Erythroblast (primary cell): ENCODE measurements at regions not wholly inside any gene's neighbourhood (a gene's known extent, or its start where the extent isn't known, plus 50 kb on each side); places are given as distances from the start of the nearest gene placed in this dataset.

ENCODE experiments used
- GATA1 ChIP-seq: IDR thresholded peaks from 2 replicates; pipeline ENCODE4 v1.6.1; 2011; ENCODE audit warnings: low read depth, mild to moderate bottlenecking, control low read depth, low read length, moderate library complexity
- POLR2A ChIP-seq: IDR thresholded peaks from 2 replicates; pipeline ENCODE4 v1.6.1; 2011; ENCODE audit warnings: mild to moderate bottlenecking, low read length

DNA sequence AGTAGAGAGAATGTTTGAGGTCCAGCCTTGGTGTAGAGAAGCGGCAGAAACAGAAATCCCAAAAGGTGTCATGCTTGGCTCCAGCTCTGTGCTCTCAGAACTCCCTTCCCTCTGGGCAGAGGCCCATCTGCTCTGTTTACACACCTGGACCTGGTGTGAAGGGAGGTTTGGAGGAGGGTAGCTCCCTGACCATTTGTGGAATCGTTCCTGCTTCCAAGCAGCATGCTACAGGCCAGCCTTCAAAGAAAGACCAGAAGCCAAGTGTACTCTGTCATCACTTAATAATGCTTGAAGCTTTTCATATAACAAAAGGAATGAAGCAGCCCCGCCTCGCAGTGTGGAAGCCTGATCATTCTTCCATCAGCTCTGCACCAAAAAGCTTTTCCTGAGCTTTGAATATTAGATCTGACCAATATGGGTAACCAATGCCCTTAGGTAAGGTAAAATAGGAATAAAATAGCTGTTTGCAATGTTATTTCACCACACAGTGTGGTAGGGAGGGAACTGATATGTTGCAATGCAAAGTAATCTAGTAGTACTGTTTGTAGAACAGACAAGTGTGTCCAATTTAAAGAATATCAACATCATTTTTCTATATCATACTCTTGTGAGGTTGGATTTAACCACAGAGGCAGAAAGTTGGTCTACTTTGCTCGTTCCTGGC, 63.3 kb downstream of the ZIC5 start:
- TF ChIP-seq POLR2A (no peak), GATA1 (no peak)
